Loucy (cell line): ENCODE measurements at regions not wholly inside any gene's neighbourhood (a gene's known extent, or its start where the extent isn't known, plus 50 kb on each side); places are given as distances from the start of the nearest gene placed in this dataset.
"Not testable (repeated sequence)": the region's sequence is repeated elsewhere in the genome, so short reads cannot be mapped to it uniquely, and the experiment has no call there.

Source experiments
- H2AFZ ChIP-seq: fragments of 200-600 bp; sonication (generic); 2 replicates; pipeline ENCODE4 v1.6.0; 2016; ENCODE audit warnings: antibody characterized with exemption, mild to moderate bottlenecking, low read length, moderate library complexity
- H3F3A ChIP-seq: fragments of 200-600 bp; 2 replicates; pipeline ENCODE4 v1.6.0; 2016; ENCODE audit warnings: antibody characterized with exemption, low read depth, mild to moderate bottlenecking
- H3K27me3 ChIP-seq: fragments of 200-600 bp; sonication (generic); 2 replicates; pipeline ENCODE4 v1.6.1; 2014; ENCODE audit warnings: low read length, mild to moderate bottlenecking; ENCODE audit not compliant: insufficient read depth, poor library complexity, severe bottlenecking
- H3K36me3 ChIP-seq: fragments of 200-600 bp; sonication (generic); 2 replicates; pipeline ENCODE4 v1.6.1; 2016; ENCODE audit warnings: low read length; ENCODE audit not compliant: insufficient read depth
- H3K4me1 ChIP-seq: fragments of 200-600 bp; sonication (generic); 2 replicates; pipeline ENCODE4 v1.5.1; 2014; ENCODE audit warnings: low read length, mild to moderate bottlenecking; ENCODE audit not compliant: insufficient read depth, poor library complexity, severe bottlenecking
- H3K4me2 ChIP-seq: fragments of 200-600 bp; sonication (generic); 2 replicates; pipeline ENCODE4 v1.6.0; 2014; ENCODE audit warnings: antibody characterized with exemption, low read length, low read depth, mild to moderate bottlenecking; ENCODE audit not compliant: poor library complexity, severe bottlenecking
- H3K4me3 ChIP-seq: fragments of 200-600 bp; sonication (generic); 2 replicates; pipeline ENCODE4 v1.5.1; 2014; ENCODE audit warnings: low read length, mild to moderate bottlenecking, mixed read lengths; ENCODE audit not compliant: poor library complexity, severe bottlenecking
- H3K79me2 ChIP-seq: fragments of 200-600 bp; sonication (generic); 2 replicates; pipeline ENCODE4 v1.6.1; 2014; ENCODE audit warnings: low read length; ENCODE audit not compliant: insufficient read depth
- H3K9ac ChIP-seq: fragments of 200-600 bp; sonication (generic); 2 replicates; pipeline ENCODE4 v1.6.0; 2014; ENCODE audit warnings: mild to moderate bottlenecking, low read depth, low read length, moderate library complexity; ENCODE audit not compliant: poor library complexity, severe bottlenecking
- H3K9me2 ChIP-seq: fragments of 200-600 bp; sonication (generic); replicated peaks from 2 replicates; pipeline ENCODE4 v1.6.1; 2016; ENCODE audit warnings: low read depth, low read length, mixed read lengths
- H3K9me3 ChIP-seq: fragments of 200-600 bp; sonication (generic); 2 replicates; pipeline ENCODE4 v1.6.1; 2014; ENCODE audit warnings: mild to moderate bottlenecking, antibody characterized with exemption, low read length, low read depth; ENCODE audit not compliant: insufficient read depth
- H4K20me1 ChIP-seq: fragments of 200-600 bp; sonication (generic); 2 replicates; pipeline ENCODE4 v1.6.0; 2014; ENCODE audit warnings: antibody characterized with exemption, low read length, mild to moderate bottlenecking; ENCODE audit not compliant: insufficient read depth, poor library complexity, severe bottlenecking
- CTCF ChIP-seq: fragments of 200-600 bp; sonication (generic); conservative IDR thresholded peaks from 2 replicates; pipeline ENCODE4 v1.5.1; 2014; ENCODE audit warnings: mild to moderate bottlenecking, antibody characterized with exemption, low read length

DNA sequence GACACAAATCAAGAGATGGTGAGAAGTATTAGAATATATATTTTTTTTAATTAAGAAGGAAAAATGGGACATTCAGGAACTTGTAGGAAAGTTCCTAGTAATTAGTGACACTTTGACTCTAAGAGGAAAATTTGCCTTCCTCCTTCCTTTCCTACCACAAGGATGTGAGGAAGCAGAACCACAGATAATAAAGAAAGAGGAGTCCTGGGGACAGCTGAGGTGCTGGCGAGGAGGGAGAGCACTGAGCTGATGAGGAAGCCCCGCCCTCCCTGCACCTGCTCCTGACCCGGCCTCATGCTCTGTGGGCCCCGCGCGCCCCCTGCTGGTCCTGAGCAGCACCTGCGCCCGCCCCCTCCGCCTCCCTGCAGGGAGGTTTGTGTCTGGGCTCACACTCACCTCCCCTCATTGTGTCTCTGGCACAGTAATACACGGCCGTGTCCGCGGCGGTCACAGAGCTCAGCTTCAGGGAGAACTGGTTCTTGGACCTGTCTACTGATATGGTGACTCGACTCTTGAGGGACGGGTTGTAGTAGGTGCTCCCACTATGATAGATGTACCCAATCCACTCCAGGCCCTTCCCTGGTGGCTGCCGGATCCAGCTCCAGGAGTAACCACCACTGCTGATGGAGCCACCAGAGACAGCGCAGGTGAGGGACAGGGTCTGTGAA, 822.6 kb downstream of the TMEM121 start:
- H3K4me3 ChIP-seq, result peak overlapping the region; percentile 68
- H3K9ac ChIP-seq, result peak overlapping the region; percentile 65
- H3K36me3 ChIP-seq, H2AFZ ChIP-seq, H3K9me3 ChIP-seq, H3K9me2 ChIP-seq, H3K27me3 ChIP-seq, H4K20me1 ChIP-seq: not testable (repeated sequence)
- peaks cover 19% of the 10 kb centered on the region for H3F3A ChIP-seq
- TF ChIP-seq CTCF, result peak; percentile 84
- peak overlapping the region; percentile 50 for H3K4me2 ChIP-seq
- H3K4me1 ChIP-seq, result peaks cover 74% of the 10 kb centered on the region
- H3K79me2 ChIP-seq, result peaks cover 36% of the 10 kb centered on the region

DNA sequence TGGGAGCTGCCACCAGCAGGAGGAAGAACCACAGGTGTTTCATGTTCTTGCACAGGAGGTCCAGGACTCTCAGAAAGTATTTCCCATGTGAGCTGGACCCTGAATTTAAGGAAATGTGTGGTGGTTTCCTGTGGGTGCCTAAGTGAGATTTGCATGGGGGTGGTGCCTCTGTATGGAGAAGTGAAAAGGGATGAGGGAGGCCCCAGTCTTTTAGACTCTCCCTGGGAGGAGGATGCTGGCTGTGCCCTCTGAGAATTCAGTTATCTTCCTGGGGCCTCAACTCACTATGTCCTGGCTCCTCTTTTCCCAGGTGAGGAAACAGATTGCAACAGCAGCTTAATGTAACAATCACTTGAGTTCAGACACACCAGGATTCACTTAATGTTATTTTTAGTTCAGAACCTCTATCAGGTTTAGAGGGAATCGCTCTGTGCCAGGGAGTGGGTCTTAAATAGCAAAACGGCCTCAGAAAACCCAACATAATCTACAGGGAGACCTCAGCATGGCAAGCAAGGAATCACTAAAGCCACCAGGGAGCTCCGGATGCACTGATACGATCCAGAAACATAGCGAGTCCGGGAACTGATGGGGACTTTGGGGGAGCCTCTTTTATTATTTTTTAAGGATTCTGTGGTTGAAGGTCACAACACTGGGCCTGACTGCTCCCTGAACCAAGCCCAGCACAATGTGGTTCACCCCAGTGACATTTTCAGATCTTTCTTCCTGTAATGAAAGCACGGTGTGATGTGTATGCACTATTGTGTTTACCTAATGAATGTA, 823.5 kb downstream of the TMEM121 start:
- peaks cover 74% of the 10 kb centered on the region for H3K4me1 ChIP-seq
- H3K4me3 ChIP-seq, result peak overlapping the region; percentile 68
- H3K79me2 ChIP-seq, result peaks cover 36% of the 10 kb centered on the region
- H3F3A ChIP-seq, result peaks cover 16% of the 10 kb centered on the region
- H3K27me3 ChIP-seq, H3K9me2 ChIP-seq, H3K9me3 ChIP-seq, H3K36me3 ChIP-seq, H4K20me1 ChIP-seq, H2AFZ ChIP-seq: not testable (repeated sequence)
- H3K4me2 ChIP-seq, result peak overlapping the region; percentile 50
- peak overlapping the region; percentile 65 for H3K9ac ChIP-seq

GRCh38 chr14:106355007-106355791, 828.8 kb downstream of the TMEM121 start:
- not testable (repeated sequence) for H3K36me3 ChIP-seq, H3K27me3 ChIP-seq, H2AFZ ChIP-seq, H3K9me3 ChIP-seq, H3F3A ChIP-seq, H3K79me2 ChIP-seq, H4K20me1 ChIP-seq, H3K9me2 ChIP-seq
- H3K9ac ChIP-seq, result peak overlapping the region; percentile 66
- H3K4me1 ChIP-seq, result peaks cover 70% of the 10 kb centered on the region
- peak overlapping the region; percentile 77 for H3K4me2 ChIP-seq
- peak overlapping the region; percentile 52 for H3K4me3 ChIP-seq

DNA sequence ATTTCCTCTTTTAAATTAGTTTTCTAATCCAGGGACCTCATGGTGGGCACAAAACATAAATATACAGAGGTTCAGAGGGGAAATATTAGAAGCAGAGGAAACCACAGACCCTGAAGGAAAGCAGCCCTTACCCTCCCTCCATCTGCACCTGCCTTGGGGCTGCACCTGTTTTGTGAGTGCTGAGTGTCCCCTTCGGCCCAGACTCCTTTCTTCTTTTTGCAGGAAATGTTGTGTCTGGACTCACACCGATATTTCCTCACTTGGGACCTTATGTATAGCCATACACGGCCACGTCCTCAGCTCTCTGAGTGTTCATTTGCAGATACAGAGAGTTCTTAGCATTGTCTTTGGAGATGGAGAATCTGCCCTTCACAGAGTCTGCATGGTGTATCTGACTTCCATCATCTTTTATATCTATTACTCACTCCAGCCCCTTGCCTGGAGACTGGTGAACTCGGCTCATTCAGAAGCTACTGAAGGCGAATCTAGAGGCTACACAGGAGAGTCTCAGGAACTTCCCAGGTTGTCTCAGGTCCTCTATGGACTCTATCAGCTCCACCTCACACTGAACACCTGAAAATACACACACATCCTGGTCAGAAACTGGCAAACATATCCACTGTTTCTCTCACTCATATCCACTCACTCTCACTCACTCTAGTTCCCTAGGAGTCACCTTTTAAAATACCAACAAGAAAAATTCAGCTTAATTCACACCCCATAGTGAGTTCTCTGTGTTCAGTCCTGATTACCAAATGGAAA, 829.7 kb downstream of the TMEM121 start:
- not testable (repeated sequence) for H3F3A ChIP-seq, H2AFZ ChIP-seq, H3K79me2 ChIP-seq, H3K9me2 ChIP-seq, H3K36me3 ChIP-seq, H3K27me3 ChIP-seq, H3K9me3 ChIP-seq, H4K20me1 ChIP-seq
- Histone ChIP-seq H3K4me3 (peak overlapping the region; percentile 52), H3K4me1 (peaks cover 64% of the 10 kb centered on the region), H3K4me2 (peak overlapping the region; percentile 77), H3K9ac (peak overlapping the region; percentile 66)

- H3K4me2 ChIP-seq, result peak overlapping the region; percentile 77
- not testable (repeated sequence) for H3K27me3 ChIP-seq, H3K79me2 ChIP-seq, H4K20me1 ChIP-seq, H3F3A ChIP-seq, H3K9me2 ChIP-seq, H2AFZ ChIP-seq, H3K9me3 ChIP-seq, H3K36me3 ChIP-seq
- H3K4me1 ChIP-seq, result peaks cover 59% of the 10 kb centered on the region
- H3K4me3 ChIP-seq, result peak overlapping the region; percentile 52
- H3K9ac ChIP-seq, result peak overlapping the region; percentile 66
Observed at GRCh38 chr14:106356643-106356930, 830.2 kb downstream of the TMEM121 start.
